ENCODE measurements at regions not wholly inside any gene's neighbourhood (a gene's known extent, or its start where the extent isn't known, plus 50 kb on each side); places are given as distances from the start of the nearest gene placed in this dataset.
"Not testable (repeated sequence)": the region's sequence is repeated elsewhere in the genome, so short reads cannot be mapped to it uniquely, and the experiment has no call there.

- no peak for DNase-seq
These were observed 1379.9 kb downstream of the UQCRFS1 start for GRCh38 chr19:27833031-27833430.

- DNase-seq = no peak
These were observed 1384.1 kb downstream of the UQCRFS1 start for GRCh38 chr19:27828829-27829228.

- DNase-seq = no peak
These were observed 1388.8 kb downstream of the UQCRFS1 start for GRCh38 chr19:27824108-27824507.

- DNase-seq = no peak
These were observed 1390.6 kb downstream of the UQCRFS1 start for GRCh38 chr19:27822336-27822735.

- DNase-seq = no peak
These were observed 1391.4 kb downstream of the UQCRFS1 start for GRCh38 chr19:27821418-27822018.

- no peak for DNase-seq
These were observed 1397.0 kb downstream of the UQCRFS1 start for GRCh38 chr19:27815985-27816384.

GRCh38 chr19:27814834-27815233 lies 1398.1 kb downstream of the UQCRFS1 start:
- DNase-seq = not testable (repeated sequence)

- DNase-seq = not testable (repeated sequence)
These were observed 1398.7 kb downstream of the UQCRFS1 start for GRCh38 chr19:27814274-27814673.

- no peak for DNase-seq
These were observed 1406.4 kb downstream of the UQCRFS1 start for GRCh38 chr19:27806471-27807070.

- no peak for DNase-seq
These were observed 1407.1 kb downstream of the UQCRFS1 start for GRCh38 chr19:27805848-27806247.

GRCh38 chr19:27802293-27802692 lies 1410.7 kb downstream of the UQCRFS1 start:
- not testable (repeated sequence) for DNase-seq

GRCh38 chr19:27796540-27796939 lies 1416.4 kb downstream of the UQCRFS1 start:
- DNase-seq = no peak

GRCh38 chr19:27796073-27796472 lies 1416.9 kb downstream of the UQCRFS1 start:
- no peak for DNase-seq

GRCh38 chr19:27795369-27795768 lies 1417.6 kb downstream of the UQCRFS1 start:
- DNase-seq = no peak

GRCh38 chr19:27794494-27795042 lies 1418.4 kb downstream of the UQCRFS1 start:
- DNase-seq = peak; percentile 12

- DNase-seq = peak; percentile 90
These were observed 1419.1 kb downstream of the UQCRFS1 start for GRCh38 chr19:27793644-27794493.

GRCh38 chr19:27793128-27793643 lies 1419.8 kb downstream of the UQCRFS1 start:
- peak; percentile 70 for DNase-seq

GRCh38 chr19:27792576-27793127 lies 1420.3 kb downstream of the UQCRFS1 start:
- no peak for DNase-seq

GRCh38 chr19:27780367-27781075 lies 1432.4 kb downstream of the UQCRFS1 start:
- no peak for DNase-seq

GRCh38 chr19:27779954-27780353 lies 1433.0 kb downstream of the UQCRFS1 start:
- no peak for DNase-seq

- DNase-seq = no peak
These were observed 1435.2 kb downstream of the UQCRFS1 start for GRCh38 chr19:27777726-27778125.

- no peak for DNase-seq
These were observed 1435.7 kb downstream of the UQCRFS1 start for GRCh38 chr19:27777242-27777641.
